ENCODE measurements at regions not wholly inside any gene's neighbourhood (a gene's known extent, or its start where the extent isn't known, plus 50 kb on each side); places are given as distances from the start of the nearest gene placed in this dataset.

- no peak overlapping the region for H3K27ac ChIP-seq
- H3K4me1 ChIP-seq: peaks cover 8% of the 10 kb centered on the region; the same call in 2 of the 3 replicates
- H3K4me3 ChIP-seq: no peak overlapping the region
- H3K9me3 ChIP-seq: peaks cover 2% of the 10 kb centered on the region; the same call in 1 of the 3 replicates
- ChIA-PET POLR2A (no interaction called here), CTCF (no interaction called here)
- 19% methylated on average over 8 of the region's 8 CpGs for WGBS (ENCODE audit: missing lambda C conversion rate)
- ATAC-seq (no peak), DNase-seq (ENCODE audit: low read depth in 1 of 2, low spot score in 1 of 2) (no peak), FAIRE-seq (no peak)
- H3K4me2 ChIP-seq: no peak overlapping the region
- TF ChIP-seq HDAC2 (IDR thresholded peaks at IDR 0.05) (no peak), MYC (IDR thresholded peaks at IDR 0.05; ENCODE audit: borderline replicate concordance, low read length) (no peak), ZC3H11A (IDR thresholded peaks at IDR 0.05) (no peak), FOSB (CRISPR knock-in tag; IDR thresholded peaks at IDR 0.05) (no peak), TFCP2L1 (CRISPR knock-in tag; IDR thresholded peaks at IDR 0.05) (no peak), EHMT2 (IDR thresholded peaks at IDR 0.05; ENCODE audit: low read depth) (no peak), MAX (IDR thresholded peaks at IDR 0.05) (no peak), CBX8 (IDR thresholded peaks at IDR 0.05) (no peak), HOXA7 (CRISPR knock-in tag; IDR thresholded peaks at IDR 0.05) (no peak), TP53 (CRISPR knock-in tag; IDR thresholded peaks at IDR 0.05) (no peak), GATA3 (IDR thresholded peaks at IDR 0.05; ENCODE audit: borderline replicate concordance) (no peak), ZNF302 (CRISPR knock-in tag; IDR thresholded peaks at IDR 0.05) (no peak), EHF (CRISPR knock-in tag; IDR thresholded peaks at IDR 0.05) (no peak), FOSL2 (IDR thresholded peaks at IDR 0.05) (no peak), FOSL2 (CRISPR knock-in tag; IDR thresholded peaks at IDR 0.05) (no peak)
Observed at GRCh38 chr12:130097798-130098255, 64.4 kb upstream of the FZD10 start.

GRCh38 chr12:130098301-130099005 is 63.8 kb upstream of the FZD10 start:
- ChIA-PET POLR2A (no interaction called here), CTCF (no interaction called here)
- TF ChIP-seq REST (IDR thresholded peaks at IDR 0.05) (no peak), CBX8 (IDR thresholded peaks at IDR 0.05) (no peak), ZSCAN20 (CRISPR knock-in tag; IDR thresholded peaks at IDR 0.05) (no peak), PHF8 (IDR thresholded peaks at IDR 0.05; ENCODE audit: borderline replicate concordance, low read depth) (no peak), HES2 (IDR thresholded peaks at IDR 0.05) (no peak), EHF (CRISPR knock-in tag; IDR thresholded peaks at IDR 0.05) (no peak), HEYL (CRISPR knock-in tag; IDR thresholded peaks at IDR 0.05) (no peak), PBX3 (IDR thresholded peaks at IDR 0.05) (no peak)
- H3K9me3 ChIP-seq: no peaks in the 10 kb centered on the region; the same call in 2 of the 3 replicates
- H3K4me2 ChIP-seq: no peak overlapping the region
- no peak for DNase-seq (ENCODE audit: low read depth in 1 of 2, low spot score in 1 of 2)
- 39% methylated on average over 11 of the region's 11 CpGs for WGBS (ENCODE audit: missing lambda C conversion rate)
- H3K4me3 ChIP-seq: no peak overlapping the region
- H3K27ac ChIP-seq: no peak overlapping the region
- peaks cover 8% of the 10 kb centered on the region; the same call in 2 of the 3 replicates for H3K4me1 ChIP-seq
- no peak for ATAC-seq
- no peak for FAIRE-seq
